Sigmoid colon (tissue), 4 donors: ENCODE measurements at regions not wholly inside any gene's neighbourhood (a gene's known extent, or its start where the extent isn't known, plus 50 kb on each side); places are given as distances from the start of the nearest gene placed in this dataset.

Experiments used
- CTCF ChIP-seq, 4 experiments: fragments of 450-650 bp in 3 of 4; fragments of 200-600 bp in 1 of 4; IDR thresholded peaks; one replicate each; pipeline ENCODE4 v1.5.1; 2016 to 2019; ENCODE audit warnings: antibody characterized with exemption in 4 of 4, mild to moderate bottlenecking in 3 of 4, moderate library complexity in 2 of 4
- POLR2A ChIP-seq, 2 donors: fragments of 450-650 bp; IDR thresholded peaks; one replicate each; pipeline ENCODE4 v1.6.1; 2016; ENCODE audit warnings: antibody characterized with exemption in 2 of 2, mild to moderate bottlenecking in 2 of 2, moderate library complexity in 2 of 2
- POLR2AphosphoS5 ChIP-seq, 4 donors: sonication (generic); formaldehyde crosslinking; IDR thresholded peaks; one replicate each; pipeline ENCODE4 v1.6.1; 2017; ENCODE audit warnings: antibody characterized with exemption in 4 of 4

- TF ChIP-seq CTCF (IDR thresholded peaks at IDR 0.05) (no peak), POLR2AphosphoS5 (IDR thresholded peaks at IDR 0.05) (no peak), POLR2A (IDR thresholded peaks at IDR 0.05) (no peak)
Observed at GRCh38 chr1:164188497-164188896, 370.5 kb upstream of the PBX1 start.
